GM18499 (cell line): ENCODE measurements at regions not wholly inside any gene's neighbourhood (a gene's known extent, or its start where the extent isn't known, plus 50 kb on each side); places are given as distances from the start of the nearest gene placed in this dataset.
"Not testable (repeated sequence)": the region's sequence is repeated elsewhere in the genome, so short reads cannot be mapped to it uniquely, and the experiment has no call there.

Experiments used
- ATAC-seq: cut with Tn5 transposase; IDR thresholded peaks from one replicate; pipeline ENCODE4 v1.9.1; 2021; ENCODE audit warnings: moderate number of reproducible peaks; ENCODE audit not compliant: insufficient read depth, unreplicated experiment

DNA sequence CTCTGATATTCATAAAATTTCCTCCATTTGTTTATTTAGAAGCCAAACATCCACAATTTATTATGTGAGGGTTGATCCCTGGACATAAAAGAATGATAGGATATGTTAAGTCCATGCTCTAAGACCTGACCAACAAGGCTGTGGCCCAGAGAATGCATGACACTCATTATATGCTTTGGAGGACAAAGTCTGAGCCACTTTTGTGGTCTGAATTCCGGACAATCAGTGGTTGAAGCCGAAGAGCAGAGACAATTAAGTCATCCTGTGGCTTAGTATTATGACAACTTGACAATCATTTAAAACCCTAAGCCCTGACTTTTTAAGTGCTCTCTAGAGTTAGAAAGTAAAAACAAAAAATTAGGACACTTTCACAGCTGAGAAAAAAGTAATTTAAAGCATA, 483.3 kb downstream of the PLCL1 start:
- no peak for ATAC-seq

GRCh38 chr2:198285216-198285615, 480.8 kb downstream of the PLCL1 start:
- ATAC-seq: no peak

DNA sequence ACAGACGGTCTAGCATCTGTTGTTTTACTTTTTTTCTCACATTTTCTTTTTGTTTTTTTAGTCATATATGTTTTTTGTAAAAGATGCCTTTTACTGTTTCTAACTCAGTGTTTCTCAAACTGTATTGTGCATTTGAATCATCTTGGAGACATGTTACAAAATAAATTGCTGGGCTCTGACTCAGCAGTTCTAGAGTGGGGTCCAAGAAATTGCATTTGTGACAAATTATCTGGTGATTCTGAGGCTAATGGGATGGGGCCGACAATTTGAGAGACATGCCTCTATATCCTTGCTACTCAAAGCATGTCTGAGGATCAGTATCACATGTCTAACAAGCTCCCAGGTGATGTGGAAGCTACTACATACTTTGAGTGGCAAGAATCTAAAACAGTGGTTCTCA, 478.8 kb downstream of the PLCL1 start:
- ATAC-seq: no peak

GRCh38 chr2:198282061-198282460, 477.7 kb downstream of the PLCL1 start:
- ATAC-seq: no peak

DNA sequence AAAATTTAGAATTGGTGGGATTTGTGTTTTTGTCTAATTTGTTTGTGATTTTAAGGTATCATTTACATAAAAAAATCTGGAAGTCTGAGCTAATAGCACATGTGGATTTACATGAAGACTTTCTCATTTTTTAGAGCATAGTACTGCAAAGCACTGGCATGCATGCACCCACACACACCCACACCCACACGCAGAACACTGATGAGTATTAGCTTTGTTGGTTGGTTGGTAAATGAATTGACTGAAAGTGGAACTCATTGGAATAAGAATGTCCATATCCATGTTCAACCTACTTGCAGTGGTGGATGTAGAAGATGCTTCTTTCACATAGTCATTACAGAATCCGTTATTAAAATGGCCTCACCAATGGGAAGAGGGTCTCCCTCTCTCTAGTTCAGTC, 475.8 kb downstream of the PLCL1 start:
- no peak for ATAC-seq

DNA sequence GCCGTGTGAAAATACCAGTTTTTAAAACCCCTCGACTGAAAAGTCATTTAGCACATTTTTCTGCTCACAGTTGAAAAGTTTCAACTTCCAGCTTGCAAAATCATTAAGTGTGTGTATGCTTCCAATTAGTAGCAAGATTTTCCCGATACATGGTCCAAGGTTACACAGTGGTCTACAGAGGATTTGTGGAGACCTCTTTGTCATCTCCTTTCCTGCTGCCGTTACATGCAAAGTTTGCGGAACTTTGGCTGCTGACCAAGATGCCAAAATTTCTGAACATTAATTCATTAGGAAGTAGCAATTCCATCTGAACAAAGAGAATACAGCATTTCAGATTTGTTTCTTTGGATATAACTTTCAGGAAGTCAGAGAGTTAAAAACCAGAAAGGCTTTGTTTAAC, 474.6 kb downstream of the PLCL1 start:
- ATAC-seq: no peak

DNA sequence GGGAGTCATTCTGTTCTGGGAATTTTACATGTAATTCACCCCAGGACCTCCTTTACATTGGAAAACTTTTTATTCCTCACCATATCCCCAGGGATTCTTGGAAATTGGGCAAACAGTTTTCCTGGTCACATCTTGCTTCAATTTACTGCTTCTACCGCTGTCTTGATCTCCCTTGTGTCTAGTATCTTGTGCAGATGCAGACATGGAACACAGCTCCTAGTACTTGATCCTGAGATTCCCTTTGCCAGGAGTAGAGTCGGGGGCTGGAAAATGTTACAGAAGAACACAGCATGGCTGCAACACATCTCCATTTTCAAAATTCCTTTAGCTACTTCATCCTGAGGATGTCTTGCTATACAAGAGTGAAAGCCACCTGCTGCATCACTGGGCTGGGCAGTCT, 472.8 kb downstream of the PLCL1 start:
- ATAC-seq: no peak

DNA sequence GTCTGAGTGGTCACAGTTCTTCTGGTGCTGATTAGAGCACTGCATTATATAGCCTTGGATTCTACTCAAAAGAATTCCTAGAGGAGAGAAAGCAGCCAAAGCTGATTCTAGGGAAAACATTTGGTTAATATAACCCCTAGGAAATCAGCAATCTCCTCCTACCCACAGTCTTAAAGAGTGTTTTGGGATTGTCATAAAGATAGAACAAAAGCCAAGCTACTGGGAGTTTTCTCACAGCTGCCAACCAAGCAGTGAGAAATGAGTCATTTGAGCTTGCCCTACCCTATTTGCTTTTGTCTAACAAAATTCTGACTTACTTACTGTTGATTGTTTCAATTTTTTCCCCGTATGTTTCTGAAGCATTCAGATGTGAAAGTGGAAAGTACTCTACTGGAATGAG, 469.3 kb downstream of the PLCL1 start:
- no peak for ATAC-seq

DNA sequence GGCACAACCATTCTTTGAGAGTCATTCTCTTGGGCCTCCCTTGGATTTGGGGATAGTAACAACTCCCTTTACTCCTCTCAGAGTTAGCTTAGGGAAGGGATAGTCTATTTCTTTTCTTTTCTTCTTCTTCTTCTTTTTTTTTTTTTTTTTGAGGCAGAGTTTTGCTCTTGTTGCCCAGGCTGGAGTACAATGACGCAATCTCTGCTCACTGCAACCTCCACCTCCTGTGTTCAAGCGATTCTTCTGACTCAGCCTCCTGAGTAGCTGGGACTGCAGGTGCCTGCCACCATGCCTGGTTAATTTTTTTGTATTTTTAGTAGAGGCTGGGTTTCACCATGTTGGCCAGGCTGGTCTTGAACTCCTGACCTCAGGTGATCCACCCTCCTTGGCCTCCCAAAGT, 465.8 kb downstream of the PLCL1 start:
- ATAC-seq: not testable (repeated sequence)

DNA sequence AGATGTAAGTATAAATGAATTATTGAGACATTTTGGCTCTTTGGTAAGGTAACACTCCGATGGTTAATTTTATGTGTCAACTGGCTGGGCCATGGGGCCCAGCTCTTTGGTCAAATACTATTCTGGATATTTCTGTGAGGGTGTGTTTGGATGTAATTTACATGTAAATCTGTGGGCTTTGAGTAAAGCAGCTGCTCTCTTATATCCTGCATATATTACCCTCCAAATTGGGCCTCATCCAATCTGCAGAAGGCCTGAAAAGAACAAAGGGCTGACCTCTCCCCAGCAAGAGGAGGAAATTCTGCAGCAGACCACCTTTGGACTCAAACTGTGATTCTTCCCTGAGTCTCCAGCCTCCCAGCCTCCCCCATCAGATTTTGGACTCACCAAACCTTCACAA, 464.1 kb downstream of the PLCL1 start:
- no peak for ATAC-seq

GRCh38 chr2:198259496-198259895, 455.1 kb downstream of the PLCL1 start:
- no peak for ATAC-seq

- no peak for ATAC-seq
Observed at GRCh38 chr2:198254536-198255090, 450.2 kb downstream of the PLCL1 start.

DNA sequence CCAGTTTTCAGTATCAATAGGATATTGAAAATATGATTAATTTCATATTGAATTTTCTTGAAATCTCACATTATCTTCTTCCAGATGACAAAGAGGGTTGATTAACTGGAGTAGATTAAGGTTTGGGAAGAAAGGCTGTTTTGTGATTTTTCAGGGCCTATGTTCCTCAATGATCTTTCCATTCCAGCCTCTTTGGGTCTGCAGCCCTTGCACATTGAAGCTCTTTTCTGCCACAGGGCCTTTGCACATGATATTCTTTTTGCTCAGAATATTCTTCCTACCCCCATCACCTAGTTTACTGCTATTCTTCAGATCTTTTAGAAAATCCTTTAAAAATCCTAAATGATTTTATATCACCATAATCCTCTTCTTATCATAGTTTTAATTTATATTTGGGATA, 449.6 kb downstream of the PLCL1 start:
- no peak for ATAC-seq

DNA sequence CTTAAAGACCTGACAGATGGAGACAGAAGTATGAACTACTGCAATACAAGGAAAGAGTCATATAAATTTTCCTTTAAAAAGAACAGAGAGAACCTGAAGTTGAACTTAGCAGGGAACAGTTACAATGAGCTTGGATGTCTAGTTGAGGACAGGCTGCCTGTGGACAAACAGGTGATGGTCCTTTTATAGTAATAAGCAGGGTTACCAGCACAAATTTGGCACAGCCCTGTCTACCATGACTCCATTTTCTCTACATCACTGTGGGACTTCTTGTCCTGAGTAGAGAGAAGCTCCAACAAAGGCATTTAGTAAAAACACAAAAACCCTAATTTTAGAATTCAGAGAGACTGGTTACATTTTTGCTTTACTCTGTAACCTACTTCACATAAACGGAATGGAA, 448.1 kb downstream of the PLCL1 start:
- ATAC-seq: no peak

DNA sequence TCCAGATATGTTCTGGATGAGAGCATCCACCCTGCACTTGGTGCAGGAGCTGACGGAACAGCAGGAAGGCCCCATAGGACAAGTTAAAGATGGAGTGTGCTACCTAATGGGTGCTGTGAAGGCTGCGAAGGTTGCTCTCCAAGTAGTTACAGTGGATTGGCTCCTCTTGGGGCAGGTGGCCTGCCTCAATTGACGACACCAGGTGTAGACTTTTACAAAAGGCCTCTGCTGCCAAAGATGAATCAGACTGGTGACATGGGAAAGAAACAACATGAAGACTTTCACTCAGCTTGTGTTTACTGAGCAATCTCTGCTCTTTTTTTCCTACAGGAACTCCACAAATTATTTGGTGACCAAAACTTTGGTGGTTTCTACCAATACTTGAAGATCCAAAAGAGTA, 437.7 kb downstream of the PLCL1 start:
- no peak for ATAC-seq

DNA sequence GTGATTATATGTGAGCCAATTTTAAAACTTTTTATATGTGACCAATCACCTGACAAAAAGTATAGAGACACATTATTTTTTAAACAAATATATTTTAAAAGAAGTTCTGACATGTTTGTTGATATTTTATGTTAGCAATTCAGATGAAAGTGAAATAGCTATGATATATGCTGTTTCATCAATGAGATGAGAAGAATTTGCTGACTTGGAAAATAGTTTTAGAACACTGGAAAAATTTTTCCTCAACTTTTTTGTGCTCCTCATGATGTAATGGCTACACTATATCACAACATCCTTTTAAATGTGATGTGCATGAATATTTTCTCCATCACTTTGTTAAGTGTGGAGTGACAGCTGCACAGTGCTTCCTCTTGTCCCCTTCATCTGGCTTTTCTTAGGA, 434.0 kb downstream of the PLCL1 start:
- ATAC-seq: no peak

DNA sequence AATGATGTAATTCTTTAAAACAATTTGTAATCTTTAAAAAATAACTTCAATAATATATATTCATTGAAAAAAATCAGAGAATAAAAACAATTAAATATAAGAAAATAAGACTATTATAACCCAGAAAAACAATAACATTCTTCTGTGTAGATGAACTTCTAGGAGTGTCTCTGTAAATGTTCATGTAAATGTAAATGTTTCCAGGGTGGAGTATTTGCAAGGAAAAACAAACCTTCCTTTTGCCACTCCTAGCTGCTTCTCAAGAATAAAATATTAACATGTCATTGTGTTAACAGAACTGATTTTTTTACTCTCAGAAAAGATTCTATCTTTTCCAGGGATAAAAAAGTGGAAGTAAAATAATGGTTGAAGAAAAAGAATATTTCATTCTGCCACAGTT, 431.9 kb downstream of the PLCL1 start:
- no peak for ATAC-seq

- ATAC-seq: no peak
Observed at GRCh38 chr2:198232281-198232680, 427.9 kb downstream of the PLCL1 start.

DNA sequence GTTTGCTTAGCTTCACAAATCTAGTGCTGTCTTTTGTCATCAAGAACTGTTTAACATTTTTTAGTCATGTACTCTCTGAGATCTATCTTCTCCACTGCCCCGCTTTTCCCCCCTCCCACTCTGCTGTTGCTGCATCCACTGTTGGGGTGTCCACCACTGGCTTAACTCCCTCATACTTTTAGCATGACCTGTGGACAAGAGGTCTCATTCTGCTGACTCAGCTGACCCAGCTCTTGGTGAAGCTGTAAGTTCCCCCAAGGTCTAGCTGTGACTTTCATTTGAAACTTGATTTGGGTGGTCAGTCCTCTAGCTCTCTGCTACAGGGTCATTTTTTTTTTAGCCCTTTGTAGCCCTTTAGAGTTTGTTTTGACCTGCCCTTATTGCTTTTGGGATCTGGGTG, 427.2 kb downstream of the PLCL1 start:
- ATAC-seq: no peak

GRCh38 chr2:198220763-198221610, 416.6 kb downstream of the PLCL1 start:
- ATAC-seq: no peak

DNA sequence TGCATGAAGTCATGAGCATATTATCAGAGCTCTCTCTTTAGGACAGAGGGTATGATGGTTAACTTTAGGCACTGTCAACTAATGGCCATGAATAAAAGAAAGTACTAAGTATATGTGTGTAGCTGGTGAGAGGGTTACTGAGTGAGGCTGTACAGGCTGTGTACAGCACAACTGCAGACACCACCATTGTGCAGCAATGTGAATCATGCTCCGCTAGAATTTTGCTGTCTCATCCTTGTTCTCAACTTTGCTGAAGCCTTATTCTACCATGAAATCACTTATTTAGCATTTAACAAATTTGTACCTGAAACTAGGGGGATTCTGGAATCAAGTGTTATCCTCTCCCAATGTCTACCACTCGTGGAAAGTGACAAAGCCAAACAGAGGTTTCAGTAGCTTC, 414.9 kb downstream of the PLCL1 start:
- ATAC-seq: no peak

GRCh38 chr2:198214114-198214596, 409.8 kb downstream of the PLCL1 start:
- no peak for ATAC-seq
